ENCODE measurements at regions not wholly inside any gene's neighbourhood (a gene's known extent, or its start where the extent isn't known, plus 50 kb on each side); places are given as distances from the start of the nearest gene placed in this dataset.

DNA sequence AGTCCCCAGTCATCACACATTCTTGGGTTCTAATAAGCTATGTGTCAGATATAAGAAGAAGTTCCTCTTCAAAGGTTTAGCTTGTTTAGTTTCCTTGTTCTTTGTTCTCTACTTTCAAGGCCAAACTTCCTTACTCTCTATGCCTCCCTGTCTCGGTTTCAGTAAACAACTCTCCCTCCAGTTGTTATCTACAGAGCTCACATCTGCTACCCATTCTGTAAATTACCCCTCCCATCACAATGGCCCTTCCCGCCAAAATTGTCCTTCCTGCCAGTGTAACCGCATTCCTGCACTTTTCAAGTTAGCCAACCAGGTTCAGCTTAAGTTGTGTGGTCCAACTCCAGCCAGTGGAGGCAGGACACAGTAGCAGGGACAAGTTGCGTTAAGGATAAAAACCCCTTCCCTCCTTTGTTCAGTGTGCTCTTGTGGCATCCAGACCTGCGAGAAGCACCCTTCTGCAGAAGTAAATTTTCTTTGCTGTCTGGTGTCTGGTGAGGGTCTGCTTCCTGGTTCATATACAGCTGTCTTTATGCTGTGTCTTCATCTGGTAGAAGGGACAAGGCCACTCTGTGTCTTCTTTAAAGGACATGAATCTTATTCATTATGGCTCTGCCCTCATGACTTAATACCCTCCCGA lies 342.1 kb upstream of the GRM7 start:
- no peak for DNase-seq (ENCODE audit: extremely low read depth, low read depth)

- no peak for DNase-seq (ENCODE audit: extremely low read depth, low read depth)
Observed at GRCh38 chr3:6521369-6522113, 339.4 kb upstream of the GRM7 start.

DNA sequence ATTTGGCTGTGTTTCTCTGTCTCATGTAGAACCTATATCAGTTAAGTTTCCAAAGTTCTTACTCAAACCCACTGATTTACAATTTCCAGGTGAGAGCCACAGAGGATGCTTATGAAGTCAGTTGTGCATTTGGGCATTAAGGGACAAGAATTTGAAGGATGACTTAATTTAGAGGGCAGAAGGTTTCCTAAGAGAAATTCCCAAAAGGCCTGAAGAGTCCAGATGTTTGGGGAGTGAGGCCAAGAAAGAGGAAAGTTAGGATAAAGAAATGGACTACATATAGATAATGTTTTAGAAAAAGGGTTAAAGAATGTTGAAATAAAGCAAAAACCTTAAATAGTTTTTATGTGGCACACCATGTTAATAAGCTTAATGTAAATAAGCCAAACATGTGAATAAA lies 338.7 kb upstream of the GRM7 start:
- DNase-seq (ENCODE audit: extremely low read depth, low read depth), result no peak

GRCh38 chr3:6523043-6523442 lies 337.9 kb upstream of the GRM7 start:
- DNase-seq (ENCODE audit: extremely low read depth, low read depth), result no peak

GRCh38 chr3:6524479-6524878 lies 336.4 kb upstream of the GRM7 start:
- DNase-seq (ENCODE audit: extremely low read depth, low read depth), result no peak

DNA sequence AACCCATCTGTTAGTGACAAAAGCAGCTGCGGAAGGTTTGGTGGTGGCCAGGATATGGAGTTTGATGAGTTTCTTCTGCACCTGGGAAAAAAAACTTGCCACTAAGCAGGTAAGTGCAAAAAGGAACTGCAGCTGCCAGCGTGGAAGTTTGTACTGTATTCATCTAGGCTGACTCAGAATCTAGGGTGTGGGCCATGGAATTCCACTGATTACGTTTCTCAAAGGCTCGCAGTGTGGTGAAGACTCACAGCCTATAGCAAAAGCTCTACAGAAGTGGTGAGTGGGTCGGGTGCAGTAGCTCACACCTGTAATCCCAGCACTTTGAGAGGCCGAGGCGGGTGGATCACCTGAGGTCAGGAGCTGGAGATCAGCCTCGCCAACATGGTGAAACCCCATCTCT lies 334.6 kb upstream of the GRM7 start:
- no peak for DNase-seq (ENCODE audit: extremely low read depth, low read depth)

DNA sequence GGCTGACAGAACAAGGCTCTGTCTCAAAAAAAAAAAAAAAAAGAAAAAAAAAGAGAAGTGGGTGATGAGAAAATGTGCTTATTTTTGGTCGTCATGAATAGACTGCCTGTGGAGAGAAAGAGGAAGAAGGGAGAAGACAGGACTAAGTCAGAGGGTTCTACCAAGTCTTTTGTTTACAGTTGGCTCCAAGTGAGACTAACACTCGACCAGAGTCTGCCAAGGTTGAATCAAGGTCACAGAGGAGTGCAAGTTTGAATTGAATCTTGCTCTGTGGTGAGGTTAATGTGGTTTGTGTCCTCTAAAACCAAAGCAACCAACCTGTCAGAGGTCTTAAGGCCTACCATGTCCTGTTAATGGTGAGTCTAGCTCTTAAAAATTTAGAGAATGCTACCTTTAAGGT lies 334.1 kb upstream of the GRM7 start:
- DNase-seq (ENCODE audit: extremely low read depth, low read depth), result no peak

- DNase-seq (ENCODE audit: extremely low read depth, low read depth), result no peak
Observed at GRCh38 chr3:6528951-6529350, 332.0 kb upstream of the GRM7 start.

DNA sequence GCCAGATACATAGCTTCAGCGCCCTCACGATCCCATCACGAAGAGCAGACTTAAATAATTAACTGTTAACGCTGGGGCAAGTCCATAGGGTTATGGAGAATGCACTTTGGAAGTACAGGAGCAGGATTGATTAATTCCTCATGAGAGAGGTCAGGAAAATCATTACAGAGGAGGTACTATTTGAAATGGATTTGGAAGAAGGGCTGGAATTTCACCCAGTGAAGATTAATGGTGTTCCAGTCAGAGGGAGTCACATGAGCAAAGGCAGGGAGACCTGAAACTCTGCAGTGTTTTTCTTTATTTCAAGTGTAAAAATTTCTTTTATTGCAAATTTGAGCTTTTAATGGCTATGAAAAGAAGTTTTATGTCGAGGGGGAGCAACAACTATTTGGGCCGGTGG lies 329.8 kb upstream of the GRM7 start:
- DNase-seq (ENCODE audit: extremely low read depth, low read depth), result no peak

DNA sequence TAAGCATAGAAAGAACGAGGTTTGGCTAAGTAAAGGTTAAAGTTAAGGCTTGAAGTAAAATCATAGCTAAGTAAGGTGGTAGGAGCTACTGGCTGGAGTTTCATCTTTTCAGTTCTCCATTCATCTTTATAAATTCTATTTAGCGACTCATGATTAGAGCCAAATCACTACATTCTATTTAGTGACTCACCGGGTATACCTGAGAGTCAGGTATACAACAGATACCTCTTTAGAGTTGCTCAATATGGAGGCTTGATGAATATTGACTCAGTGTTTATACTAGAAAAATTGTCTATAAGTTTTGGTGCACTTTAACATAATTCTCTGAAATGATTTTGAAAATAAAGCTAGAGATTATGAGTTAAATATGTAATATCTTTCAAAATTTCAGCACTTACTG lies 328.8 kb upstream of the GRM7 start:
- DNase-seq (ENCODE audit: extremely low read depth, low read depth), result no peak

DNA sequence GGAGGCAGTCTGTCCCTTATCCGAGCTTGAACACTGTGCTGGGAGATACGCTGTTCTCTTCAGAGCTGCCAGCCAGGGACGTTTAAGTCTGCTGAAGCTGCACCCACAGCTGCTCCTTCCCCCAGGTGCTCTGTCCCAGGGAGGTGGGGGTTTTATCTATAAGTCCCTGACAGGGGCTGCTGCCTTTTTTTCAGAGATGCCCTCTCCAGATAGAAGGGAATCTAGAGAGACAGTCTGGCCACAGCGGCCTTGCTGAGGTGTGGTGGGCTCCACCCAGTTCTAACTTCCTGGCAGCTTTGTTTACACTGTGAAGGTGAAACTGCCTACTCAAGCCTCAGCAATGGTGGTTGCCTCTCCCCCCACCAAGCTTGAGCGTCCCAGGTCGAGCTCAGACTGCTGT lies 319.9 kb upstream of the GRM7 start:
- DNase-seq (ENCODE audit: extremely low read depth, low read depth), result no peak

GRCh38 chr3:6542795-6543194 lies 318.1 kb upstream of the GRM7 start:
- no peak for DNase-seq (ENCODE audit: extremely low read depth, low read depth)

DNA sequence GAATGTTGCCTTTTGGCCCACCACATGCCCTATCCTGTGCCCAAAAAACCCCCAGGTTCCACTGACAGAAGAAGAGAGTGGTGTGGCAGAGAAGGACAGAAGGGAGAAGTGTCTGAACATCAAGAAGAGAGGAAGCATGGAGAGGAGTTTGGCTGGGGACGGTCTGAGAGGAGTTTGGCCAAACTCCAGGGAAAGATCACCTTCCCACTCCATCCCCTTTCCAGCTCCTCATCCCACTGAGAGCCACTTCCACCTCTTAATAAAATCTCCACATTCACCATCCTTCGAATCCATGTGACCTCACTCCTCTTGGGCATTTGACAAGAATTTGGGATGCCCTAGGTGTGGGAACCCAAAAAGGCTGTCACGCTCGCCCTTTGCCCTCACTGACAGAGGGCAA lies 311.6 kb upstream of the GRM7 start:
- DNase-seq (ENCODE audit: extremely low read depth, low read depth), result no peak

- DNase-seq (ENCODE audit: extremely low read depth, low read depth), result no peak
Observed at GRCh38 chr3:6551165-6551564, 309.8 kb upstream of the GRM7 start.

- no peak for DNase-seq (ENCODE audit: extremely low read depth, low read depth)
Observed at GRCh38 chr3:6560259-6560658, 300.7 kb upstream of the GRM7 start.

- DNase-seq (ENCODE audit: extremely low read depth, low read depth), result no peak
Observed at GRCh38 chr3:6567241-6567640, 293.7 kb upstream of the GRM7 start.

DNA sequence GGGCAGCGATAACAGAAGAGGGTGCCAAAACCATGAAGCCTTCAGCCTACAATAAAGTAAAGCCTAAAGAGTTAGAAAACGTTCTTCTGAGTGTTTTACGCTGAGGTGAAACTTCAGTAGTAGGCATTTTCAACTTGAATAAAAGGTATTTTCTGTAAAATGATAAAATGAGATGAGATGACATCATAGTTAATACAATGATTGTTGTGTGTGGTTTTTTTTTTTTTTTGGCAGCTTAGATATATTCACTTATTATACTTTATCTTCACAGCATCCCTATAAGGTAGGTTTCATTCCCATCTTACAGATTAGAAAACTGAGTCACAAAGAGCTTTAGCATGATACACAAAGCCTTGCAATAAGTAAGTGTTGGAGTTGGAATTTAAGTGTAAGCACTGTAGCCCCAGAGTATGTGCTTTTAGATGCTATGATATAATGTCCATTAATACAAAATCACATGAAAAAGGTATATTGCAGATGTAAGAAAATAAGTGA lies 291.9 kb upstream of the GRM7 start:
- DNase-seq (ENCODE audit: extremely low read depth, low read depth), result no peak

DNA sequence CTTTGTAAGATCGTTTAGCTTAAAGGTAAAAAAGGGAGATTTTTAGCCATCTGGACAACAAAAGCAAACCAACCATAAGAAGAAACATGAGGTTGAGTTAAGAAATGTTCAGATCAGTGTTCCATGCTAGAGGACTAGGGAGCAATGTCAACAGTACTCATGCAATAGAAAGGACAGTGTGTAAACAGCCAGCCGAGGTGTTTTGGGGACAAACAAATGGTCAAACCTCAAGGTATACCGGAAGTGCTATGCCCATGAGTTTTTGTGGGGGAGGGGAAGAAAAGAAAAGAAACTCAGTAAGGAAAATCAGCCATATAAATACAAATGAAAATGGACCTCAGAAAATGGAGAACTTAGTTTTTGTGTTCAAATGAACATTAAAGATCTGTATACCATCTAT lies 289.5 kb upstream of the GRM7 start:
- no peak for DNase-seq (ENCODE audit: extremely low read depth, low read depth)

- DNase-seq (ENCODE audit: extremely low read depth, low read depth), result no peak
Observed at GRCh38 chr3:6577584-6577983, 283.3 kb upstream of the GRM7 start.

GRCh38 chr3:6578526-6578925 lies 282.4 kb upstream of the GRM7 start:
- DNase-seq (ENCODE audit: extremely low read depth, low read depth), result no peak

DNA sequence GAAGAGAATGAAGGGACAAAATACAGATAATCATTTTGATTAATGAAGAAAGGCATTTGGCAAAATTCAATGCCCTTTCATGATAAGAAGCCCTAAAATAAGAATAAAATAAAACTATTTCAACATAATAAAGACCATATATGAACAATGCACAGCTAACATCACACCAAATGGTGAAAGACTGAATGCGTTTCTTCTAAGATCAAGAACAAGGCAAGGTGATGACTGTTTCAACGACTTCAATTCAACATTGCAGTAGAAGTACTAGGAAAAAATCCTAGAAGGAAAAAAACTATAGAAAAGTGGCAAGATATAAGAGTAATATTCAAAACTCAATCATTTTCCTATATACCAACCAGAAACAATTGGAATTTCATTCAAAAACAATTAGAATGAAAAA lies 280.1 kb upstream of the GRM7 start:
- DNase-seq (ENCODE audit: extremely low read depth, low read depth), result no peak

DNA sequence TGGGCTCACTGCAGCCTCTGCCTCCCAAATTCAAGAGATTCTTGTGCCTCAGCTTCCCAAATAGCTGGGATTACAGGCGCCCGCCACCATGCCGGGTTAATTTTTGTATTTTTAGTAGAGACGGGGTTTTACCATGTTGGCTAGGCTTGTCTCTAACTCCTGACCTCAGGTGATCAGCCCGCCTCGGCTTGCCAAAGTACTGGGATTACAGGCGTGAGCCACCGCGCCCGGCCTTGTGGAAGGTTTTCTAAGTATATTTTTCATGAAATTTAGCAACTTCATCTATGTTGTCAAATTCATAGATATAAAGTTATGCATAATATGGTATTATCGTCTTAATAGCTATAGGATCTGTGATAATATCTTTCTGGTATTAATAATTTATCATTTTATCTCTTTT lies 275.6 kb upstream of the GRM7 start:
- DNase-seq (ENCODE audit: extremely low read depth, low read depth), result no peak

DNA sequence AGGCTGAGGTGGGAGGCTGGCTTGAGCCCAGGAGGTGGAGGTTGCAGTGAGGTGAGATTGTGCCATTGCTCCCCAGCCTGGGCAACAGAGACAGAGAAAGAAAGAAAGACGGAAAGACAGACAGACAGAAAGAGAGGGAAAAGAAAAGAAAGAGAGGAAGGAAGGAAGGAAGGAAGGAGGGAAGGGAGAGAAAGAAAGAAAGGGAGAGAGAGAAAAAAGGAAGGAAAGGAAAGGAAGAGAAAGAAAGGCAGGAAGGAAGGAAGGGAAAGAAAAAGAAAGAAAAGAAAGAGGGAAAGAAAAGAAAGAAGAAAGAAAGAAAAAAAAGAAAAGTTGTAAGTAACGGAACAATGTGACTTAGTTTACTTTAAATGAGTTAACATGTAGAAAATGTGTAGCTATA lies 260.7 kb upstream of the GRM7 start:
- DNase-seq (ENCODE audit: extremely low read depth, low read depth), result no peak

Measured in NCI-H460 (cell line).